ENCODE measurements at regions not wholly inside any gene's neighbourhood (a gene's known extent, or its start where the extent isn't known, plus 50 kb on each side); places are given as distances from the start of the nearest gene placed in this dataset.

GRCh38 chr2:460861-461260 is 173.0 kb upstream of the ALKAL2 start:
- H3K4me3 ChIP-seq = no peak overlapping the region
- no peak overlapping the region for H3K27ac ChIP-seq

GRCh38 chr2:459931-460330 is 172.0 kb upstream of the ALKAL2 start:
- Histone ChIP-seq H3K27ac (no peak overlapping the region), H3K4me3 (no peak overlapping the region)

GRCh38 chr2:458425-458815 is 170.5 kb upstream of the ALKAL2 start:
- Histone ChIP-seq H3K4me3 (no peak overlapping the region), H3K27ac (no peak overlapping the region)

GRCh38 chr2:457792-458424 is 170.0 kb upstream of the ALKAL2 start:
- H3K4me3 ChIP-seq = no peak overlapping the region
- no peak overlapping the region for H3K27ac ChIP-seq

- Histone ChIP-seq H3K4me3 (no peak overlapping the region), H3K27ac (no peak overlapping the region)
Measured at GRCh38 chr2:457262-457661, 169.4 kb upstream of the ALKAL2 start.

GRCh38 chr2:455913-456312 is 168.0 kb upstream of the ALKAL2 start:
- H3K27ac ChIP-seq = no peak overlapping the region
- H3K4me3 ChIP-seq = no peak overlapping the region

- no peak overlapping the region for H3K27ac ChIP-seq
Measured at GRCh38 chr2:455015-455705, 167.3 kb upstream of the ALKAL2 start.

GRCh38 chr2:453132-453531 is 165.2 kb upstream of the ALKAL2 start:
- Histone ChIP-seq H3K27ac (no peak overlapping the region), H3K4me3 (no peak overlapping the region)

More at GRCh38 chr2:455015-455705, 167.3 kb upstream of the ALKAL2 start:
- H3K4me3 ChIP-seq = no peak overlapping the region

GRCh38 chr2:451495-451894 is 163.6 kb upstream of the ALKAL2 start:
- no peak overlapping the region for H3K27ac ChIP-seq
- H3K4me3 ChIP-seq = no peak overlapping the region

GRCh38 chr2:449246-450067 is 161.6 kb upstream of the ALKAL2 start:
- Histone ChIP-seq H3K4me3 (no peak overlapping the region), H3K27ac (no peak overlapping the region)

GRCh38 chr2:447902-448665 is 160.2 kb upstream of the ALKAL2 start:
- peak overlapping the region in 2 of 21 experiments; percentile 22 to 29 for H3K27ac ChIP-seq
- H3K4me3 ChIP-seq = no peak overlapping the region

- H3K4me3 ChIP-seq = no peak overlapping the region
- H3K27ac ChIP-seq = peak overlapping the region in 1 of 21 experiments; percentile 29
Measured at GRCh38 chr2:446963-447530, 159.2 kb upstream of the ALKAL2 start.

- Histone ChIP-seq H3K4me3 (no peak overlapping the region), H3K27ac (no peak overlapping the region)
Measured at GRCh38 chr2:446303-446874, 158.5 kb upstream of the ALKAL2 start.

GRCh38 chr2:445896-446295 is 158.0 kb upstream of the ALKAL2 start:
- H3K27ac ChIP-seq = no peak overlapping the region
- H3K4me3 ChIP-seq = no peak overlapping the region

GRCh38 chr2:444937-445884 is 157.3 kb upstream of the ALKAL2 start:
- H3K4me3 ChIP-seq = no peak overlapping the region
- no peak overlapping the region for H3K27ac ChIP-seq

- Histone ChIP-seq H3K4me3 (no peak overlapping the region), H3K27ac (no peak overlapping the region)
Measured at GRCh38 chr2:443741-444140, 155.8 kb upstream of the ALKAL2 start.

GRCh38 chr2:443216-443615 is 155.3 kb upstream of the ALKAL2 start:
- Histone ChIP-seq H3K4me3 (no peak overlapping the region), H3K27ac (peak overlapping the region in 1 of 21 experiments; percentile 17)
